ENCODE measurements at regions not wholly inside any gene's neighbourhood (a gene's known extent, or its start where the extent isn't known, plus 50 kb on each side); places are given as distances from the start of the nearest gene placed in this dataset.
A peak's percentile ranks its signal among the peaks of the same experiment; 100 is the strongest.
"Not testable (repeated sequence)": the region's sequence is repeated elsewhere in the genome, so short reads cannot be mapped to it uniquely, and the experiment has no call there.

GRCh38 chr2:215740071-215740470 is 273.3 kb downstream of the MREG start:
- DNase-seq, result no peak

- DNase-seq, result peak; percentile 83
These were observed 275.0 kb downstream of the MREG start for GRCh38 chr2:215738351-215738750.

GRCh38 chr2:215737477-215737876 is 275.9 kb downstream of the MREG start:
- no peak for DNase-seq

GRCh38 chr2:215736653-215737290 is 276.6 kb downstream of the MREG start:
- peak; percentile 54 for DNase-seq

- peak; percentile 43 for DNase-seq
These were observed 282.2 kb downstream of the MREG start for GRCh38 chr2:215731108-215731658.

- DNase-seq, result no peak
These were observed 283.2 kb downstream of the MREG start for GRCh38 chr2:215729985-215730620.

- DNase-seq, result peak; percentile 96
These were observed 284.8 kb downstream of the MREG start for GRCh38 chr2:215728504-215729065.

- DNase-seq, result peak; percentile 27
These were observed 285.5 kb downstream of the MREG start for GRCh38 chr2:215727507-215728503.

GRCh38 chr2:215726070-215726469 is 287.3 kb downstream of the MREG start:
- DNase-seq, result no peak

GRCh38 chr2:215724146-215724545 is 288.3 kb upstream of the FN1 start:
- peak; percentile 87 for DNase-seq

- peak; percentile 23 for DNase-seq
These were observed 287.8 kb upstream of the FN1 start for GRCh38 chr2:215723631-215724011.

GRCh38 chr2:215722986-215723630 is 287.2 kb upstream of the FN1 start:
- DNase-seq, result no peak

- no peak for DNase-seq
These were observed 286.3 kb upstream of the FN1 start for GRCh38 chr2:215722125-215722524.

GRCh38 chr2:215721515-215721914 is 285.6 kb upstream of the FN1 start:
- not testable (repeated sequence) for DNase-seq

- no peak for DNase-seq
These were observed 283.0 kb upstream of the FN1 start for GRCh38 chr2:215718890-215719289.

- DNase-seq, result no peak
These were observed 282.6 kb upstream of the FN1 start for GRCh38 chr2:215718436-215718835.

GRCh38 chr2:215717501-215718381 is 281.9 kb upstream of the FN1 start:
- peak; percentile 73 for DNase-seq

GRCh38 chr2:215716956-215717355 is 281.1 kb upstream of the FN1 start:
- peak; percentile 49 for DNase-seq

GRCh38 chr2:215712871-215713790 is 277.3 kb upstream of the FN1 start:
- DNase-seq, result peak; percentile 82

GRCh38 chr2:215712219-215712868 is 276.5 kb upstream of the FN1 start:
- DNase-seq, result peak; percentile 11

All from inflammatory macrophage treated with lipopolysaccharide for 4 hours (primary cell).